Lower lobe of right lung (tissue), 2 donors: ENCODE measurements at regions not wholly inside any gene's neighbourhood (a gene's known extent, or its start where the extent isn't known, plus 50 kb on each side); places are given as distances from the start of the nearest gene placed in this dataset.

Experiments
- ATAC-seq, 2 donors: fragments of 200-7000 bp; cut with Tn5 transposase; one replicate each; pipeline ENCODE4 v1.9.1; 2020 to 2022; ENCODE audit warnings: mild to moderate bottlenecking in 2 of 2, moderate library complexity in 2 of 2
- DNase-seq: peaks from one replicate; pipeline ENCODE4 v3.0.0-alpha.2; 2020
- H3K27ac ChIP-seq: fragments of 200-600 bp; one replicate; pipeline ENCODE4 v1.8.0; 2022
- H3K27me3 ChIP-seq: fragments of 200-600 bp; one replicate; pipeline ENCODE4 v1.8.0; 2022; ENCODE audit warnings: low read depth
- H3K36me3 ChIP-seq: fragments of 200-600 bp; one replicate; pipeline ENCODE4 v1.8.0; 2022; ENCODE audit warnings: mild to moderate bottlenecking
- H3K4me1 ChIP-seq: fragments of 200-600 bp; one replicate; pipeline ENCODE4 v1.8.0; 2022
- H3K4me3 ChIP-seq: fragments of 200-600 bp; one replicate; pipeline ENCODE4 v1.8.0; 2022; ENCODE audit warnings: mild to moderate bottlenecking
- H3K9me3 ChIP-seq: fragments of 200-600 bp; one replicate; pipeline ENCODE4 v1.8.0; 2022
- CTCF ChIP-seq: fragments of 200-600 bp; IDR thresholded peaks from one replicate; pipeline ENCODE4 v1.8.0; 2022; ENCODE audit warnings: antibody characterized with exemption, mild to moderate bottlenecking
- intact Hi-C: fragments of 100-400 bp; cut with DNase I; formaldehyde crosslinking; loops from one replicate; pipeline ENCODE4 v1.11.0; 2022
- donor health status: DM: no; HTN: yes; CAD: no; lungs with severe emphysema.

GRCh38 chr5:86909418-86910295 is 291.9 kb downstream of the COX7C start:
- no peak for TF ChIP-seq CTCF
- no peak overlapping the region for H3K4me3 ChIP-seq
- DNase-seq: no peak
- intact Hi-C loops: no loop called here
- no peak overlapping the region for H3K27ac ChIP-seq
- ATAC-seq: no peak
- no peaks in the 10 kb centered on the region for H3K4me1 ChIP-seq
- no peaks in the 10 kb centered on the region for H3K36me3 ChIP-seq
- no peaks in the 10 kb centered on the region for H3K9me3 ChIP-seq
- no peaks in the 10 kb centered on the region for H3K27me3 ChIP-seq

GRCh38 chr5:86917117-86917579 is 299.4 kb downstream of the COX7C start:
- no peak for ATAC-seq

DNA sequence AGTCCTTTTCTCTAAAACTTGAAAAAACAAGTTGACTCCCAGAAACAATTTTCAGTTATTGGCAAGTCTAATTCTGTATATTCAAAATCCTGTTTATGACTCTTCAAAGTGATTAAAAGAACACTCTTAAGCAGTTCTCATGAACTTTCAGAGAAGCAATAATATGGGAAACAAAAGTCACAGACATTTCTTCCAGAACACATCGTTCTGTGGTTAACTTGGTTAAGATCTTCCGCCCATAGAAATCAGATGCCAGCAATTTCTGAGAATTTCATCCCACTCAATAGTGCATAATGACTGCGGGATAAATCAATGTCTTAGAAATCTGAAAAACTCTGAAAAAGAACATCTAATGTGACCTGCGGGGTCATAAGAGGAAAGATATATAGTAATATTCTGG is 300.5 kb downstream of the COX7C start:
- Histone ChIP-seq H3K4me1 (no peaks in the 10 kb centered on the region), H3K27ac (no peak overlapping the region), H3K36me3 (no peaks in the 10 kb centered on the region), H3K4me3 (no peak overlapping the region), H3K9me3 (no peaks in the 10 kb centered on the region), H3K27me3 (no peaks in the 10 kb centered on the region)
- no peak for ATAC-seq
- intact Hi-C loops: no loop called here
- TF ChIP-seq CTCF: no peak
- no peak for DNase-seq

More at GRCh38 chr5:86917117-86917579, 299.4 kb downstream of the COX7C start:
- Histone ChIP-seq H3K9me3 (no peaks in the 10 kb centered on the region), H3K4me3 (no peak overlapping the region), H3K27ac (no peak overlapping the region), H3K36me3 (no peaks in the 10 kb centered on the region), H3K4me1 (no peaks in the 10 kb centered on the region), H3K27me3 (no peaks in the 10 kb centered on the region)
- intact Hi-C loops: no loop called here
- no peak for DNase-seq
- TF ChIP-seq CTCF: no peak

- no peak for TF ChIP-seq CTCF
- no peaks in the 10 kb centered on the region for H3K27me3 ChIP-seq
- intact Hi-C loops: no loop called here
- no peak overlapping the region for H3K4me3 ChIP-seq
- no peak for ATAC-seq
- DNase-seq: no peak
- no peaks in the 10 kb centered on the region for H3K9me3 ChIP-seq
- H3K36me3 ChIP-seq: no peaks in the 10 kb centered on the region
- H3K27ac ChIP-seq: no peak overlapping the region
- no peaks in the 10 kb centered on the region for H3K4me1 ChIP-seq
Measured at GRCh38 chr5:86926033-86926432, 308.3 kb downstream of the COX7C start.

- Histone ChIP-seq H3K9me3 (no peaks in the 10 kb centered on the region), H3K4me3 (no peak overlapping the region), H3K27ac (no peak overlapping the region), H3K36me3 (no peaks in the 10 kb centered on the region), H3K4me1 (no peaks in the 10 kb centered on the region), H3K27me3 (no peaks in the 10 kb centered on the region)
- DNase-seq (no peak), ATAC-seq (no peak)
- no peak for TF ChIP-seq CTCF
- intact Hi-C loops: no loop called here
Measured at GRCh38 chr5:86929123-86929766, 311.5 kb downstream of the COX7C start.
